PFSK-1 (cell line): ENCODE measurements at regions not wholly inside any gene's neighbourhood (a gene's known extent, or its start where the extent isn't known, plus 50 kb on each side); places are given as distances from the start of the nearest gene placed in this dataset.

ENCODE experiments used
- POLR2AphosphoS5 ChIP-seq: IDR thresholded peaks from 2 replicates; pipeline ENCODE4 v1.6.1; 2012; ENCODE audit warnings: low read depth, mild to moderate bottlenecking, control low read depth, low read length, moderate library complexity
- REST ChIP-seq, 2 experiments: IDR thresholded peaks; 2 replicates each; pipeline versions ENCODE4 v1.6.1 to v1.8.0; 2011 to 2012; ENCODE audit warnings: low read depth in 2 of 2, low read length in 2 of 2, control low read depth in 1 of 2, inconsistent platforms in 1 of 2, mild to moderate bottlenecking in 1 of 2, moderate library complexity in 1 of 2; ENCODE audit not compliant: insufficient read depth in 1 of 2
- SIN3A ChIP-seq: IDR thresholded peaks from 2 replicates; pipeline ENCODE4 v1.6.1; 2012; ENCODE audit warnings: mild to moderate bottlenecking, low read length, moderate library complexity, borderline replicate concordance; ENCODE audit not compliant: insufficient read depth
- TAF1 ChIP-seq: IDR thresholded peaks from 2 replicates; pipeline ENCODE4 v1.6.1; 2012; ENCODE audit warnings: low read length, control low read depth, borderline replicate concordance; ENCODE audit not compliant: insufficient read depth

- TF ChIP-seq TAF1 (no peak), SIN3A (no peak), REST (IDR thresholded peaks at IDR 0.05; ENCODE audit: insufficient read depth in 1 of 2, low read depth in 2 of 2, low read length in 2 of 2) (no peak), POLR2AphosphoS5 (no peak)
Measured at GRCh38 chr13:48783695-48784230, 130.0 kb downstream of the CYSLTR2 start.
